HepG2 (cell line): ENCODE measurements at regions not wholly inside any gene's neighbourhood (a gene's known extent, or its start where the extent isn't known, plus 50 kb on each side); places are given as distances from the start of the nearest gene placed in this dataset.

Source experiments
- ATAC-seq: fragments of 200-7000 bp; cut with Tn5 transposase; 3 replicates; pipeline ENCODE4 v1.9.1; 2020; ENCODE audit warnings: mild to moderate bottlenecking, moderate library complexity
- BruUV-seq: library from RNA; stranded (reverse); fragments of 400-500 nt; replicated peaks from 2 replicates; lab custom pipeline; 2021; lab: Mats Ljungman, UMichigan
- CTCF ChIA-PET: fragments of 300-600 bp; formaldehyde crosslinking; extraction: SDS; loops from one replicate; lab custom pipeline; 2021; ENCODE audit warnings: low total read pairs, inconsistent platforms, low intra/inter-chr PET ratio; lab: Yijun Ruan, JAX
- POLR2A ChIA-PET: fragments of 350-600 bp; sonication (Branson Sonifier 250); formaldehyde crosslinking; loops from one replicate; lab custom pipeline; 2020; ENCODE audit warnings: antibody characterized with exemption, inconsistent platforms; lab: Yijun Ruan, JAX
- DNase-seq: peaks from one replicate; pipeline ENCODE4 v3.0.0-alpha.2; 2015; ENCODE audit warnings: low spot score
- FAIRE-seq: peaks from 3 replicates; lab custom pipeline; 2011; peaks lifted over from hg19 to GRCh38; lab: Jason Lieb, UNC
- H2AFZ ChIP-seq: one replicate; pipeline ENCODE4 v1.6.1; 2011; ENCODE audit warnings: low read length, inconsistent platforms
- H3K27ac ChIP-seq: fragments of 300-600 bp; 3 replicates; pipeline ENCODE4 v1.8.0; 2011; ENCODE audit warnings: mixed run types, mild to moderate bottlenecking, mixed read lengths, low read length, inconsistent platforms; ENCODE audit not compliant: insufficient read depth; ENCODE audit errors: extremely low read length
- H3K27me3 ChIP-seq, 2 experiments: fragments of 200-600 bp in 1 of 2; 2 replicates in 1 of 2; 3 replicates in 1 of 2; pipeline versions ENCODE4 v1.6.0 to v1.8.0; 2011; ENCODE audit warnings: low read length in 2 of 2, mild to moderate bottlenecking in 2 of 2, moderate library complexity in 2 of 2, inconsistent platforms in 1 of 2; ENCODE audit not compliant: insufficient read depth in 2 of 2, control insufficient read depth in 1 of 2
- H3K36me3 ChIP-seq, 2 experiments: fragments of 200-600 bp in 1 of 2; replicated peaks in 1 of 2; 2 replicates in 1 of 2; 3 replicates in 1 of 2; pipeline versions ENCODE4 v1.5.1 to v1.8.0; 2011; ENCODE audit warnings: low read length in 2 of 2, inconsistent platforms in 1 of 2; ENCODE audit not compliant: insufficient read depth in 2 of 2, control insufficient read depth in 1 of 2
- H3K4me1 ChIP-seq: 2 replicates; pipeline ENCODE4 v1.5.1; 2012; ENCODE audit warnings: low read length, inconsistent platforms; ENCODE audit not compliant: insufficient read depth
- H3K4me2 ChIP-seq: 2 replicates; pipeline ENCODE4 v1.6.0; 2011; ENCODE audit warnings: low read depth, low read length, inconsistent platforms
- H3K4me3 ChIP-seq, 3 experiments: fragments of 200-600 bp in 1 of 3; sonication (generic), shearing (Covaris generic) in 1 of 3; replicated peaks in 1 of 3; 2 replicates each; pipeline ENCODE4 v1.5.1; 2011 to 2016; ENCODE audit warnings: low read length in 3 of 3, inconsistent platforms in 2 of 3, low read depth in 2 of 3, mild to moderate bottlenecking in 2 of 3, control low read depth in 1 of 3, mixed read lengths in 1 of 3; ENCODE audit not compliant: insufficient read depth in 1 of 3
- H3K79me2 ChIP-seq: one replicate; pipeline ENCODE4 v1.6.1; 2011; ENCODE audit warnings: low read length, inconsistent platforms; ENCODE audit not compliant: insufficient read depth
- H3K9ac ChIP-seq: 2 replicates; pipeline ENCODE4 v1.6.0; 2011; ENCODE audit warnings: mild to moderate bottlenecking, low read depth, low read length, inconsistent platforms; ENCODE audit not compliant: insufficient read depth
- H3K9me3 ChIP-seq: 2 replicates; pipeline ENCODE4 v1.5.1; 2012; ENCODE audit warnings: mild to moderate bottlenecking, low read length
- H4K20me1 ChIP-seq: 2 replicates; pipeline ENCODE4 v1.6.0; 2011; ENCODE audit warnings: inconsistent platforms, mild to moderate bottlenecking, low read length, moderate library complexity; ENCODE audit not compliant: insufficient read depth
- CENPBD1 ChIP-seq: sonication (generic); formaldehyde crosslinking; IDR thresholded peaks from 2 replicates; pipeline ENCODE4 v1.8.0; 2022; ENCODE audit warnings: missing genetic modification reagents, low read depth, mild to moderate bottlenecking, borderline replicate concordance
- ERF ChIP-seq: IDR thresholded peaks from 2 replicates; pipeline ENCODE4 v1.6.1; 2018; ENCODE audit warnings: missing biosample characterization, missing genetic modification reagents
- FOXC1 ChIP-seq: sonication (generic); formaldehyde crosslinking; IDR thresholded peaks from 2 replicates; pipeline ENCODE4 v1.8.0; 2022; ENCODE audit warnings: mild to moderate bottlenecking, missing genetic modification reagents, borderline replicate concordance
- JUND ChIP-seq: sonication (generic); formaldehyde crosslinking; IDR thresholded peaks from 2 replicates; pipeline ENCODE4 v1.8.0; 2022; ENCODE audit warnings: mild to moderate bottlenecking, missing genetic modification reagents
- KAT8 ChIP-seq: IDR thresholded peaks from 2 replicates; pipeline ENCODE4 v1.6.1; 2016; ENCODE audit warnings: missing genetic modification reagents, missing compliant biosample characterization
- KLF15 ChIP-seq: sonication (generic); formaldehyde crosslinking; IDR thresholded peaks from 2 replicates; pipeline ENCODE4 v1.8.1; 2023; ENCODE audit warnings: borderline replicate concordance, mild to moderate bottlenecking, inconsistent platforms, missing genetic modification reagents, mixed read lengths
- MXD1 ChIP-seq: sonication (generic); formaldehyde crosslinking; IDR thresholded peaks from 2 replicates; pipeline ENCODE4 v1.4.0; 2020; ENCODE audit warnings: mild to moderate bottlenecking, missing genetic modification reagents
- MZF1 ChIP-seq: sonication (generic); formaldehyde crosslinking; IDR thresholded peaks from 2 replicates; pipeline ENCODE4 v1.8.1; 2023; ENCODE audit warnings: mild to moderate bottlenecking, missing genetic modification reagents, borderline replicate concordance
- NFATC3 ChIP-seq: sonication (generic); formaldehyde crosslinking; IDR thresholded peaks from 2 replicates; pipeline ENCODE4 v1.5.1; 2020; ENCODE audit warnings: mild to moderate bottlenecking, missing genetic modification reagents
- PRPF4 ChIP-seq: fragments of 200-400 bp; formaldehyde crosslinking; IDR thresholded peaks from 2 replicates; pipeline ENCODE4 v1.6.1; 2016; ENCODE audit warnings: low read length, low read depth; ENCODE audit not compliant: poor library complexity, severe bottlenecking
- SMARCC2 ChIP-seq: fragments of 450-650 bp; IDR thresholded peaks from 2 replicates; pipeline ENCODE4 v1.6.1; 2017; ENCODE audit warnings: antibody characterized with exemption, mild to moderate bottlenecking
- SRSF9 ChIP-seq: fragments of 200-400 bp; formaldehyde crosslinking; IDR thresholded peaks from 2 replicates; pipeline ENCODE4 v1.6.1; 2018; ENCODE audit warnings: borderline replicate concordance, mild to moderate bottlenecking, low read depth, low read length; ENCODE audit not compliant: insufficient read depth, poor library complexity, severe bottlenecking
- ZFP82 ChIP-seq: sonication (generic); formaldehyde crosslinking; IDR thresholded peaks from 2 replicates; pipeline ENCODE4 v1.5.1; 2020; ENCODE audit warnings: mild to moderate bottlenecking, missing genetic modification reagents, borderline replicate concordance
- ZNF407 ChIP-seq: sonication (generic); formaldehyde crosslinking; IDR thresholded peaks from one replicate; pipeline ENCODE4 v1.5.1; 2020; ENCODE audit warnings: mild to moderate bottlenecking, missing genetic modification reagents; ENCODE audit errors: not compliant biosample characterization
- ZNF513 ChIP-seq: sonication (generic); formaldehyde crosslinking; conservative IDR thresholded peaks from 2 replicates; pipeline ENCODE4 v1.5.0; 2020; ENCODE audit warnings: missing genetic modification reagents
- WGBS: methylation state at CpG from one replicate; pipeline ENCODE4 v1.1.6; 2017; ENCODE audit warnings: low lambda C conversion rate; 5-methylcytosine and 5-hydroxymethylcytosine counted together
- in situ Hi-C: cut with HindIII; loops from 2 replicates; pipeline ENCODE4 v1.10.0; 2017; ENCODE audit warnings: low pct_unique_long_range_greater_than_20kb; ENCODE audit not compliant: extremely low pct_ligation_motif_present
- intact Hi-C: fragments of 100-400 bp; cut with micrococcal nuclease; formaldehyde crosslinking; loops from one replicate; pipeline ENCODE4 v1.10.0; 2022; ENCODE audit not compliant: unreplicated experiment

- Histone ChIP-seq H2AFZ (no peak overlapping the region), H3K27me3 (no peaks in the 10 kb centered on the region), H3K9ac (no peak overlapping the region), H3K4me2 (no peak overlapping the region), H3K36me3 (no peaks in the 10 kb centered on the region), H3K27ac (no peak overlapping the region), H3K4me3 (no peak overlapping the region), H3K4me1 (no peaks in the 10 kb centered on the region), H4K20me1 (no peaks in the 10 kb centered on the region), H3K79me2 (no peaks in the 10 kb centered on the region), H3K9me3 (no peaks in the 10 kb centered on the region)
- FAIRE-seq = no peak
- ChIA-PET POLR2A (no interaction called here), CTCF (no interaction called here)
- intact Hi-C loops = no loop called here
- WGBS = 68% methylated on average over 4 of the region's 5 CpGs
- no TSS peak for BruUV-seq
- no peak for ATAC-seq
- in situ Hi-C loops = no loop called here
- no peak for DNase-seq
- TF ChIP-seq FOXC1 = no peak
- no peak for TF ChIP-seq ZNF407 (CRISPR knock-in tag)
- no peak for TF ChIP-seq JUND (CRISPR knock-in tag)
- TF ChIP-seq KAT8 (CRISPR knock-in tag) = no peak
- TF ChIP-seq MXD1 (CRISPR knock-in tag) = no peak
- TF ChIP-seq MZF1 = no peak
- TF ChIP-seq SMARCC2 = no peak
- no peak for TF ChIP-seq NFATC3 (CRISPR knock-in tag)
- no peak for TF ChIP-seq ZNF513
- TF ChIP-seq CENPBD1 (CRISPR knock-in tag) = no peak
- no peak for TF ChIP-seq KLF15 (CRISPR knock-in tag)
- TF ChIP-seq PRPF4 = no peak
- no peak for TF ChIP-seq ERF
- no peak for TF ChIP-seq SRSF9
- no peak for TF ChIP-seq ZFP82 (CRISPR knock-in tag)
These were observed 1633.5 kb downstream of the NLGN4Y start for GRCh38 chrY:16157801-16158200.
